GM23338 (cell line): ENCODE measurements at regions not wholly inside any gene's neighbourhood (a gene's known extent, or its start where the extent isn't known, plus 50 kb on each side); places are given as distances from the start of the nearest gene placed in this dataset.

Source experiments
- ATAC-seq: fragments of 200-7000 bp; cut with Tn5 transposase; 3 replicates; pipeline ENCODE4 v1.9.1; 2020
- DNase-seq: peaks from one replicate; pipeline ENCODE4 v3.0.0-alpha.2; 2015; ENCODE audit warnings: low spot score
- H2AFZ ChIP-seq: fragments of 200-600 bp; sonication (generic); 2 replicates; pipeline ENCODE4 v1.8.0; 2016; ENCODE audit warnings: antibody characterized with exemption, mild to moderate bottlenecking, moderate library complexity
- H3F3A ChIP-seq: fragments of 200-600 bp; sonication (generic); replicated peaks from 2 replicates; pipeline ENCODE4 v1.8.0; 2017; ENCODE audit warnings: antibody characterized with exemption, mixed run types, low read depth
- H3K27ac ChIP-seq: fragments of 200-600 bp; sonication (generic); 2 replicates; pipeline ENCODE4 v1.6.1; 2016; ENCODE audit warnings: low read depth
- H3K27me3 ChIP-seq: fragments of 200-600 bp; sonication (generic); 2 replicates; pipeline ENCODE4 v1.8.0; 2016; ENCODE audit warnings: mild to moderate bottlenecking, mixed run types, moderate library complexity; ENCODE audit not compliant: insufficient read depth
- H3K36me3 ChIP-seq: fragments of 200-600 bp; sonication (generic); 2 replicates; pipeline ENCODE4 v1.8.0; 2016; ENCODE audit warnings: mild to moderate bottlenecking; ENCODE audit not compliant: insufficient read depth
- H3K4me1 ChIP-seq: fragments of 200-600 bp; sonication (generic); 2 replicates; pipeline ENCODE4 v1.8.0; 2016; ENCODE audit warnings: mild to moderate bottlenecking, moderate library complexity; ENCODE audit not compliant: insufficient read depth
- H3K4me2 ChIP-seq: fragments of 200-600 bp; sonication (generic); 2 replicates; pipeline ENCODE4 v1.7.1; 2017; ENCODE audit warnings: mixed run types
- H3K4me3 ChIP-seq: fragments of 200-600 bp; sonication (generic); 2 replicates; pipeline ENCODE4 v1.6.1; 2016; ENCODE audit warnings: mixed run types
- H3K79me2 ChIP-seq: fragments of 200-600 bp; sonication (generic); replicated peaks from 2 replicates; pipeline ENCODE4 v1.8.0; 2017; ENCODE audit warnings: mild to moderate bottlenecking; ENCODE audit not compliant: insufficient read depth
- H3K9me2 ChIP-seq: fragments of 200-600 bp; sonication (generic); 2 replicates; pipeline ENCODE4 v1.8.0; 2017; ENCODE audit not compliant: insufficient read depth
- H4K20me1 ChIP-seq: fragments of 200-600 bp; sonication (generic); replicated peaks from 2 replicates; pipeline ENCODE4 v1.8.0; 2017; ENCODE audit warnings: mild to moderate bottlenecking; ENCODE audit not compliant: insufficient read depth
- H3K27ac Mint-ChIP-seq: 2 replicates; pipeline ENCODE4 v1.8.0; 2020; ENCODE audit warnings: inconsistent platforms, mild to moderate bottlenecking, moderate library complexity, mixed read lengths
- H3K27me3 Mint-ChIP-seq: 3 replicates; pipeline ENCODE4 v1.8.0; 2022; ENCODE audit warnings: low read depth, mild to moderate bottlenecking, moderate library complexity, mixed read lengths, inconsistent platforms; ENCODE audit not compliant: insufficient read depth, poor library complexity
- H3K36me3 Mint-ChIP-seq: 3 replicates; pipeline ENCODE4 v1.8.0; 2021; ENCODE audit warnings: low read depth, mild to moderate bottlenecking, inconsistent platforms, moderate library complexity, mixed read lengths
- H3K4me1 Mint-ChIP-seq: 3 replicates; pipeline ENCODE4 v1.8.0; 2020; ENCODE audit warnings: mild to moderate bottlenecking, inconsistent platforms, mixed read lengths
- H3K4me3 Mint-ChIP-seq: 3 replicates; pipeline ENCODE4 v1.8.0; 2021; ENCODE audit warnings: moderate library complexity, mild to moderate bottlenecking, inconsistent platforms, mixed read lengths
- H3K9me3 Mint-ChIP-seq: 3 replicates; pipeline ENCODE4 v1.8.0; 2020; ENCODE audit warnings: moderate library complexity, mild to moderate bottlenecking, inconsistent platforms, mixed read lengths
- CREB1 ChIP-seq: fragments of 250-450 bp; sonication (Bioruptor Pico); IDR thresholded peaks from 2 replicates; pipeline ENCODE4 v1.5.0; 2020; ENCODE audit warnings: low read depth, mild to moderate bottlenecking, moderate library complexity
- CTCF ChIP-seq, 2 experiments: fragments of 200-600 bp in 1 of 2; sonication (generic) in 1 of 2; conservative IDR thresholded peaks; 2 replicates each; pipeline versions ENCODE4 v1.5.1 to v1.6.1; 2016 to 2017; ENCODE audit warnings: antibody characterized with exemption in 2 of 2, low read depth in 2 of 2, mild to moderate bottlenecking in 2 of 2, moderate library complexity in 1 of 2
- EZH2 ChIP-seq: fragments of 200-600 bp; sonication (generic); IDR thresholded peaks from one replicate; pipeline ENCODE4 v1.8.0; 2017; ENCODE audit warnings: antibody characterized with exemption, mild to moderate bottlenecking, low read depth; ENCODE audit not compliant: unreplicated experiment
- EZH2phosphoT487 ChIP-seq: fragments of 200-600 bp; sonication (generic); IDR thresholded peaks from one replicate; pipeline ENCODE4 v1.8.1; 2018; ENCODE audit warnings: antibody characterized with exemption; ENCODE audit not compliant: unreplicated experiment
- JUNB ChIP-seq: IDR thresholded peaks from one replicate; pipeline ENCODE4 v1.6.1; 2016; ENCODE audit warnings: antibody characterized with exemption; ENCODE audit not compliant: unreplicated experiment
- NANOG ChIP-seq: IDR thresholded peaks from 2 replicates; pipeline ENCODE4 v1.6.1; 2016; ENCODE audit warnings: antibody characterized with exemption, borderline replicate concordance
- POLR2AphosphoS5 ChIP-seq: IDR thresholded peaks from 2 replicates; pipeline ENCODE4 v1.6.1; 2016; ENCODE audit warnings: antibody characterized with exemption, low read depth
- REST ChIP-seq: IDR thresholded peaks from one replicate; pipeline ENCODE4 v1.6.1; 2018; ENCODE audit warnings: antibody characterized with exemption; ENCODE audit not compliant: unreplicated experiment
- STAT1 ChIP-seq: IDR thresholded peaks from one replicate; pipeline ENCODE4 v1.6.1; 2016; ENCODE audit warnings: antibody characterized with exemption; ENCODE audit not compliant: unreplicated experiment
- ZNF114 ChIP-seq: fragments of 250-450 bp; sonication (Bioruptor Pico); IDR thresholded peaks from 2 replicates; pipeline ENCODE4 v1.5.0; 2020; ENCODE audit warnings: mild to moderate bottlenecking, moderate library complexity
- ZNF331 ChIP-seq: fragments of 250-450 bp; sonication (Bioruptor Pico); IDR thresholded peaks from 2 replicates; pipeline ENCODE4 v1.5.0; 2020; ENCODE audit warnings: low read depth, mild to moderate bottlenecking, moderate library complexity
- ZNF462 ChIP-seq: fragments of 250-450 bp; sonication (Bioruptor Pico); IDR thresholded peaks from 2 replicates; pipeline ENCODE4 v1.5.0; 2020; ENCODE audit warnings: mild to moderate bottlenecking, moderate library complexity

GRCh38 chr11:91406009-91406408 is 818.6 kb upstream of the FAT3 start:
- no peak for ATAC-seq
- Histone ChIP-seq H3K4me1 (no peaks in the 10 kb centered on the region), H3K4me2 (no peak overlapping the region), H3K79me2 (no peaks in the 10 kb centered on the region), H4K20me1 (no peaks in the 10 kb centered on the region), H3K4me3 (no peak overlapping the region), H3K27ac (no peak overlapping the region), H3K9me2 (no peaks in the 10 kb centered on the region), H3F3A (no peaks in the 10 kb centered on the region), H3K36me3 (no peaks in the 10 kb centered on the region), H3K27me3 (no peaks in the 10 kb centered on the region), H2AFZ (no peak overlapping the region)
- no peaks in the 10 kb centered on the region; the same call in 1 of the 3 replicates for H3K4me1 Mint-ChIP-seq
- H3K27me3 Mint-ChIP-seq, result no peaks in the 10 kb centered on the region
- H3K36me3 Mint-ChIP-seq, result no peaks in the 10 kb centered on the region
- H3K4me3 Mint-ChIP-seq, result no peak overlapping the region
- TF ChIP-seq EZH2phosphoT487 (no peak), POLR2AphosphoS5 (no peak), STAT1 (no peak), EZH2 (no peak), ZNF331 (no peak), CREB1 (no peak), REST (no peak), ZNF114 (CRISPR knock-in tag) (no peak), NANOG (no peak), JUNB (no peak), CTCF (conservative IDR thresholded peaks at IDR 0.05; ENCODE audit: low read depth in 2 of 2) (no peak), ZNF462 (CRISPR knock-in tag) (no peak)
- no peak overlapping the region for H3K27ac Mint-ChIP-seq
- no peak for DNase-seq
- H3K9me3 Mint-ChIP-seq, result 0 out of 3 replicates have a peak, but pooled peaks cover 5% of the 10 kb centered on the region
